GM23338 (cell line): ENCODE measurements at regions not wholly inside any gene's neighbourhood (a gene's known extent, or its start where the extent isn't known, plus 50 kb on each side); places are given as distances from the start of the nearest gene placed in this dataset.

Experiments
- CTCF ChIP-seq, 2 experiments: fragments of 200-600 bp in 1 of 2; sonication (generic) in 1 of 2; conservative IDR thresholded peaks; 2 replicates each; pipeline versions ENCODE4 v1.5.1 to v1.6.1; 2016 to 2017; ENCODE audit warnings: antibody characterized with exemption in 2 of 2, low read depth in 2 of 2, mild to moderate bottlenecking in 2 of 2, moderate library complexity in 1 of 2
- EZH2 ChIP-seq: fragments of 200-600 bp; sonication (generic); IDR thresholded peaks from one replicate; pipeline ENCODE4 v1.8.0; 2017; ENCODE audit warnings: antibody characterized with exemption, mild to moderate bottlenecking, low read depth; ENCODE audit not compliant: unreplicated experiment
- REST ChIP-seq: IDR thresholded peaks from one replicate; pipeline ENCODE4 v1.6.1; 2018; ENCODE audit warnings: antibody characterized with exemption; ENCODE audit not compliant: unreplicated experiment
- ZNF331 ChIP-seq: fragments of 250-450 bp; sonication (Bioruptor Pico); IDR thresholded peaks from 2 replicates; pipeline ENCODE4 v1.5.0; 2020; ENCODE audit warnings: low read depth, mild to moderate bottlenecking, moderate library complexity

- TF ChIP-seq CTCF (conservative IDR thresholded peaks at IDR 0.05; ENCODE audit: low read depth in 2 of 2) (no peak), EZH2 (no peak), REST (no peak), ZNF331 (CRISPR knock-in tag) (no peak)
Measured at GRCh38 chr15:39205081-39205480, 375.8 kb upstream of the THBS1 start.
